ENCODE measurements at regions not wholly inside any gene's neighbourhood (a gene's known extent, or its start where the extent isn't known, plus 50 kb on each side); places are given as distances from the start of the nearest gene placed in this dataset.

GRCh38 chr11:7170431-7170830 is 81.3 kb upstream of the SYT9 start:
- H3K79me2 ChIP-seq (ENCODE audit: insufficient read depth): no peaks in the 10 kb centered on the region
- no peaks in the 10 kb centered on the region for H4K20me1 ChIP-seq (ENCODE audit: insufficient read depth)
- ChIA-PET POLR2A (no interaction called here), CTCF (interaction anchor here (1.3 kb wide), 1 partner anchor 9 kb away, joined by 3 read pairs; no protein-coding TSS in a partner anchor)
- H3K36me3 ChIP-seq (replicated peaks in 1 of 2; ENCODE audit: control insufficient read depth in 1 of 2, insufficient read depth in 2 of 2, low read length in 1 of 2): no peaks in the 10 kb centered on the region
- no peak for TF ChIP-seq RXRA (IDR thresholded peaks at IDR 0.05; ENCODE audit: borderline replicate concordance, low read depth)
- TF ChIP-seq SIN3A (IDR thresholded peaks at IDR 0.05; ENCODE audit: borderline replicate concordance, low read depth, low read length): no peak
- no peak for TF ChIP-seq CTCF (IDR thresholded peaks at IDR 0.05)
- no peak for TF ChIP-seq NFIC (IDR thresholded peaks at IDR 0.05; ENCODE audit: borderline replicate concordance)
- no peak for TF ChIP-seq ELF1 (IDR thresholded peaks at IDR 0.05)
- no peak for TF ChIP-seq NRF1 (IDR thresholded peaks at IDR 0.05; ENCODE audit: low read depth, low read length)
- TF ChIP-seq JUND (IDR thresholded peaks at IDR 0.05): no peak
- no peak for TF ChIP-seq RCOR1 (IDR thresholded peaks at IDR 0.05; ENCODE audit: low read length)
- TF ChIP-seq SMC3 (IDR thresholded peaks at IDR 0.05; ENCODE audit: low read depth, low read length): no peak
- TF ChIP-seq MEF2A (IDR thresholded peaks at IDR 0.05; ENCODE audit: borderline replicate concordance, low read depth): no peak
- no peak for TF ChIP-seq EZH2phosphoT487 (IDR thresholded peaks at IDR 0.05; ENCODE audit: borderline replicate concordance, low read depth)
- TF ChIP-seq GABPA (IDR thresholded peaks at IDR 0.05; ENCODE audit: low read depth): no peak
- TF ChIP-seq USF2 (IDR thresholded peaks at IDR 0.05; ENCODE audit: borderline replicate concordance, low read depth, low read length): no peak
- TF ChIP-seq REST (IDR thresholded peaks at IDR 0.05; ENCODE audit: low read depth, low read length): no peak
- no peak for TF ChIP-seq TAF1 (IDR thresholded peaks at IDR 0.05; ENCODE audit: borderline replicate concordance, low read depth, low read length)
- TF ChIP-seq RAD21 (IDR thresholded peaks at IDR 0.05; ENCODE audit: low read length): no peak
- no peak for TF ChIP-seq USF1 (IDR thresholded peaks at IDR 0.05; ENCODE audit: borderline replicate concordance, low read depth)
- TF ChIP-seq TEAD4 (IDR thresholded peaks at IDR 0.05; ENCODE audit: borderline replicate concordance, insufficient read depth): no peak
- TF ChIP-seq TCF12 (IDR thresholded peaks at IDR 0.05): no peak
- no peak for TF ChIP-seq YY1 (IDR thresholded peaks at IDR 0.05; ENCODE audit: low read depth)
- H3K4me2 ChIP-seq: no peak overlapping the region
- H3K4me1 ChIP-seq (ENCODE audit: control insufficient read depth in 1 of 2, insufficient read depth in 2 of 2, low read depth in 1 of 2, low read length in 1 of 2): peaks cover 0 to 5% of the 10 kb centered on the region in 2 experiments; a peak in 1 of 4 replicates
- no peak for DNase-seq
- no peaks in the 10 kb centered on the region for H3K27me3 ChIP-seq (ENCODE audit: insufficient read depth)
- WGBS (ENCODE audit: low lambda C conversion rate): 32% methylated on average over 6 of the region's 6 CpGs
- no peaks in the 10 kb centered on the region for H3K9me2 ChIP-seq
- H3K9me3 ChIP-seq: no peaks in the 10 kb centered on the region
- no peaks in the 10 kb centered on the region for H3F3A ChIP-seq (replicated peaks; ENCODE audit: insufficient read depth)
- H2AFZ ChIP-seq (ENCODE audit: low read depth): no peak overlapping the region
- no peak overlapping the region for H3K27ac ChIP-seq (ENCODE audit: low read depth in 2 of 2, low read length in 1 of 2)
- no peak overlapping the region for H3K9ac ChIP-seq
- no peak overlapping the region for H3K4me3 ChIP-seq (ENCODE audit: low read depth in 2 of 2, low read length in 1 of 2)
